ENCODE measurements at regions not wholly inside any gene's neighbourhood (a gene's known extent, or its start where the extent isn't known, plus 50 kb on each side); places are given as distances from the start of the nearest gene placed in this dataset.

DNA sequence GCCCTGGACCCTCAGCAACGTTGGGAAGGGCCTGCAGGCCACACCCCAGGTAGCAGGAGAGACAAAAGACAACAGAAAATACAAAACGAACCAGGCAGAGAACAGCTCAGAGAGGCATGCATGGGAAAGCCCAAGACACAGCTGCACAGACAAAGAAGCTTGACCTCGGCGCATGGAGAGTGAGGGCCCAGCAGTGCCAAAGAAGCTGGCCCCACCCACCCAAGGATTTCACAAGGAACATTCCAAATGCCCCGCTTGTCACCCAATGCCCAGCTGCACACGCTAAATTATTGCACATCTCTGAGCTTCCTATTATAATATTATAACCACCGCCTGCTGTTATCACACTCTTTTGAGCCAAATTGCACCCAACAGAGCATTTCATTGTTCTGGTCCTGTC, 147.7 kb upstream of the TBL1X start:
- no peak for DNase-seq (ENCODE audit: low spot score)

DNA sequence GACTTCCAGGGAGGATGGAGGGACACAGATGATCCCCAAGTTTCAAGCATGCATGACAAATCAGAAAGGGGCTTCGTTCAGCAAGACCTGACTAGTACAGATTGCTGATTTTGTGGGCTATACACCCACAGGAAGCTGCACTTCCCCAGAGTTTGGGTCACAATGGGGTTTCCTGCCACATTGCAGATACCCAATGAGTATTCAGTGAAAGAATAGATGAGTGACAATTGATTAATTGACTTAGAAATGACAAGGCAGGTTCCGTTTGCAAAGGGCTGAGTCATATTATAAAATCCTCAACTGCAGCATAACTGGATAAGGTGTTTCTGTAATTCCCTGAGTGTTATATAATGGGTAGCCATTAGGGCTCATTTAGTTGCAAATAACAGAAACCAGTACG, 146.6 kb upstream of the TBL1X start:
- DNase-seq (ENCODE audit: low spot score), result no peak

DNA sequence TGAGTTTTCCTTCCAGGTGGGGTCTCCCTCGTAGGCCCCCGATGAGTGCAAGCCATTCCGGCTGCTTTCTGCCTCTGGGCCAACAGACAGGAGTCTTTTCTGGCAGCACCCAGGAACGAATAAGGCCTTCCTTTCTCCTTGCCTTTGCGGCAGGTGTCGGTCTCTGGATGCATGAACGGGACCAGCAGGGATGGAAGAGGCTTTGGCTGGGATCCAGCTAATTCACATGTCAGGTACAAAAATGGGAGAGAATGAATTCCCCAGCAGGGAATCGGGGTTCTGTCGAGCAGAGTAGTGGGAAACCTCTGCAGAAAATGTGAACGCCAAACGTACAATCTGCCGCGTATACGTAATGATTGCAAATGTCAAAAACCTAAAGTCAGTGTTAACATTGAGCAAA, 146.1 kb upstream of the TBL1X start:
- DNase-seq (ENCODE audit: low spot score), result no peak

DNA sequence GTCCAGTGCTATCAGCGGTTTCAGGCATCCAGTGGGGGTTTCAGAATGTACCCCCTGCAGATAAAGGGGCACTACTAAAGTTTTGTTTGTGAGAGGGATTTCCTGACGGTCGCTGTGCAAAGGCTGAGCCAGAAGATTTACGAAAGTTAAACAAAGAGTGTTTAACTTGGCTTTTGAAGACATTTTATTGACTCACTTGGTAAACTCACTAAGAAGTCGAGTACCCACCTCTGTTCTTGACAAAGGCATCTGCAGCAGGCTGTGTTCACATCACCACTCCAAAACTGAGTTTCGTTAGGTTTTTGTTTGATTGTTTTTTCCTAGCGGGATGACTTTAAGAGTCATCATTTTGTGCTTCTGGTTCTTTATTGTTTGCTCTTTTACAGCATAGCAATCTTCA, 143.9 kb upstream of the TBL1X start:
- no peak for DNase-seq (ENCODE audit: low spot score)

DNA sequence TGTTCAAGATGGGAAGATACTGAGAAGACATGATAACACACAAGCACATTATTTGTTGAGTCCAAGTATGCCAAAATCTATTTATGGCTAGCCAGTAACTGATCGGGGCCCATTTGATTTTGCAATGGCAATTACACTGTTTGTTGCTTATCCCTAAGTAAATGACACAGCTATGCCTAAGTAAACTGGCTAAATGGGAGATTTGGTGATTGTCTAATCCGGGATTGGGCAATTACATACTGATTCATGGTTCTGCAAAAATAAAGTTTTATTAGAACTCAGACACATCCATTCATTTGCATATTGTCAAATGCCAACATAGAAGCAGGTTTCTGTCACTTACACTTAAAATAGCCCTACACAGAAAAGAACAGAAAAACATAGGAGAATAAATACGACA, 140.2 kb upstream of the TBL1X start:
- no peak for DNase-seq (ENCODE audit: low spot score)

DNA sequence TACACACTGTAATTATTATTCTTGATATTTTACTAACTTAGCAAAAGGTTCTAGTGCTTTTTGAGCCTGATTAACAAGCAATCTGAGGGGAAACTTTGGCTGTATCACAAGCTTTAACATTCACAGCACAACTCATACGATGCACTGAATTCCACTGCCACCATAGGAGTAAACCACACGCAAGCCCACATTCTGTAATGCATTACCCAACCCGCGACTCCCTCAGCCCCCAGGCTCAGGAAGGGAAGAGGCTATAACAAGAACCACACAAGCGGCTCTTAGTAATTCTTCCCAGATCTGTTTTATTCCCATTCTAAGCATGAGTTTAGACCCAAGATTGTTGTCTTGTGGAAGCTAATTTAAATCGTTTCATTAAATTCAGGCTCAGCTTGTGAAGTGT, 138.5 kb upstream of the TBL1X start:
- no peak for DNase-seq (ENCODE audit: low spot score)

DNA sequence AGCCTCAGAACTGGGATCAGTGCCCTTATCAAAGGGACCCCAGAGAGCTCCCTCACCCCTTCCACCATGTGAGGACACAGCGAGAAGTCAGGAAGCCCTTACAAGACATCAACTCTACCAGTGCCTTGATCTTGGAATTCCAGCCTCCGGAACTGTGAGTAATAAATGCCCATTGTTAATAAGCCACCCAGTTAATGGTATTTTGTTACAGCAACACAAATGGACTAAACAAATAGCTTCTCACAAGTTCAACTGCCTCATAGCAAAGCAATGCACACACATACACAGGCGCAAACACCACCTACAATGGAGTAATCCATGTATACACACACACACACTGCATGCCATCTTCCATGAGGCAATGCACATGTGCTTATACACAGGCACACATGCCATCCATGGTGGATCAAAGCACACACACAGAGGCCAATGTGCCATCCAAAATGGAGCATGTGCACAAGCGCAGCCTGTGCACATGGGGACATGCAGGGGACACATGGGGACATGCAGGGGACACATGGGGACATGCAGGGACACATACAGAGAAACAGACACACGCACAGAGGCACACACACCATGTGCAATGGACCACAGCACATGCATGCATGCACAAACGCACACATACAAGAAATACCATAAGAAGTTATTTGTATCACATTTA, 137.6 kb upstream of the TBL1X start:
- DNase-seq (ENCODE audit: low spot score), result no peak

DNA sequence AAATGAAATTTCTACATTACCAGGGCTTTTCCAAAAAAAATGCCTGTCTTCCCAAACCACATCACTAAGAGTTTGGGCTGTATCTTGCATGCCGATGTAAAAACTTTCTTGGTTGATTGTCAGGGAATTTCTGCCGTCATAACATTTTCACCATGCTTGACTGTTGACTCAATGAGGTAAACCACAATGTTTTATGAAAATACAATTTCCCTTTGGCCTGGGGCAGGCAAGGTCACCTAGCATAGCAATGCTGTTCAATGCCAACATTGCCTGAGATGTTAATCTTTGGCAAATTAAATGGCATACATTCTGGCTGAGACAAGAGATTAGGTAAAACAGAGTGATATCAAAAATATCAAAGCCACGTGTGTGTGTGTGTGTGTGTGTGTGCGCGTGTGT, 137.1 kb upstream of the TBL1X start:
- DNase-seq (ENCODE audit: low spot score), result no peak

DNA sequence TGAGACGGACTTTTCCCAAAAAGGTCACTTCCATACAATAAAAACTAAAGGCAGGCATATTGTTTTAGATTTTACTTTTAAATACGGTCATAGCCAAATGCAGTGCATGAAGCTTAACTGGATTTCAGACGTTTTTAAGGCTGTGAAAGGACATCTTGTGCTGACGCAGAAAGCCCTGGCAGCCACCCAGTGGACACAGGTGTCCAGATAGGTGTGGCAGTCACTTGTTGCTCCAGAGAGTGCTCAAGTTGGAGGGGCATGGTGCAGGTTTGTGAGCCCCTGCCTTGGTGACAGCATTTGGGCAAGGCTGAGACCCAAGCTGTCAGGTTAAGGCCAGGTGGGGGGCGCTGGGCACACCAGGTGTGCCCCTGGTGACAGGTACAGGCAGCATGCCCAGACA, 135.8 kb upstream of the TBL1X start:
- no peak for DNase-seq (ENCODE audit: low spot score)

DNA sequence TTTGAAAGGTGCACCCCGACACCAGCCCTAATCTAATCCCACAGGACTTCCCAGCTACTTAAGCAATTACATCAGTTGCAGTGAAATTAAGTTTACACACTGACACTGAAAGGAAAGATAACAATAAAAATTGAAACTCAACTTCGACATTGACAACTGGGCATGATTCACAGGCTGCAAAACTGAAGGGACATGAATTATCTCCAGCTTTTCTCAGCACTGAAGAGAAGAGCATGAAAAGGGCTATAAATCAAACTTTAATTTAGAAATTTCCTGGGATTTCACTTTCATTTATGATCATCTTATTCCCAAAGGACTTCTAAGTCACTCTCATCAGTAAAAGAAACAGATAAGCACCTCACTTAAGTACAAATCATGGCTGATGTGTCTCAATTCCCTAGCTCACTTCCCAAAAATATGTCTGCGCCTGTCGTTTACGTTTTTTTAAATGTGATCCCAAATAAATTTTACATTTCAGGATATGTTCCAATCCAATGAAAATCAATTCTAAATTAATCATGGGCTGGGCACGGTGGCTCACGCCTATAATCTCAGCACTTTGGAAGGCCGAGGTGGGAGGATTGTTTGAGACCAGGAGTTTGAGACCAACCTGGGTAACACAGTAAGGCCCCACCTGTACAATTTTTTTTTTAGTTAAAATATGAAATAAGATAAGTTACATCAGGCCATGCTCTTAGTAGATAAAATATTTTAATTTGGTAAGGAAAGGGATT, 134.4 kb upstream of the TBL1X start:
- DNase-seq (ENCODE audit: low spot score), result no peak

DNA sequence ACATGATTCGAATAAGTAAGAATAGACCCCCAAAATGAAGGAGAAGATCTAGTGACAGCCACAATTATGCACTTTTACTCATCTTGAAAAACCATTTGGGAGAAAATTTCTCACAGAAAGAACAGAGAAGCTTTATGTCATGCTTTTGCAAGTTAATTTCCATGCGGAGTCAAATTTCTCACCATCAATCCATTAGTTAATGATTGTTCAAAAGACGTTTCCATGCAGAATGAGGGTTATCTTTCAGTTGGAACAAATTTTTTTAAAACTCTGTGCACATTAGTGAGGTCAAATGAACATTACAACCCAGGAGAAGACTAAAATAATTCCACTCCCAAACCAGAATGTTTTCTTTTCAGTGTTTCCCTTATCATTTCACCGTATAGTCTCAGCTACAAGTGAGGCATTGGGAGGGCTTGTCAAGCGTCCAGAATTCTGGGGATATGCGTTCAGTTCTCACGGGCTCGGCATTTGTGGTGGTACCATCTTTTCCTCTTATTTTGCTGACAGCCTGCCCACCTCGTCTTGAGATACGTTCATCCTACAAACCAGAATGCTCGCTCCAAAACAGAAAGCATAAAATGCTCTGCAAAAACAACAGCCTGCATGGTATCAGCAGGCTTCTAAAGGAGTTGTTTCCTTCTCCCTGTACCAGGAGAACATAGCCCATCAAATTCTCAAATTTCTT, 130.8 kb upstream of the TBL1X start:
- no peak for DNase-seq (ENCODE audit: low spot score)

DNA sequence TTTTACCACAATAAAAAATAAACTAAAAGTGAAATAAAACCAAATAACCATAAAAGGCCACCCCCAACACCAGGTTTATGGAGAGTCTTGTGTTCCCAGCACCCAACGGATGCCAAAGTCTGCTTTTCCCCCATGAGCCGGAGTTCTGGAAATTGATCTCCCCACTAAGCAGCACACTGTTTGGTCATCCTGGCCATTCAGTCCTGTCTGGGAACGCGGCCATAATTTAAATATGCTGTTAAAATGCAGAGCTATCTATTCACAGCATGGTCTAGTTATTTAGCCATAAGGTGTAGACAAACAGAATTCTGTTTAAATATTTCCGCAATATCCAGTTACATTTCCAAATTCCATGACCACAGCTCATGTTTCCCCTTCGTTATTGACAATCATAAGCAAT, 129.6 kb upstream of the TBL1X start:
- DNase-seq (ENCODE audit: low spot score), result no peak

DNA sequence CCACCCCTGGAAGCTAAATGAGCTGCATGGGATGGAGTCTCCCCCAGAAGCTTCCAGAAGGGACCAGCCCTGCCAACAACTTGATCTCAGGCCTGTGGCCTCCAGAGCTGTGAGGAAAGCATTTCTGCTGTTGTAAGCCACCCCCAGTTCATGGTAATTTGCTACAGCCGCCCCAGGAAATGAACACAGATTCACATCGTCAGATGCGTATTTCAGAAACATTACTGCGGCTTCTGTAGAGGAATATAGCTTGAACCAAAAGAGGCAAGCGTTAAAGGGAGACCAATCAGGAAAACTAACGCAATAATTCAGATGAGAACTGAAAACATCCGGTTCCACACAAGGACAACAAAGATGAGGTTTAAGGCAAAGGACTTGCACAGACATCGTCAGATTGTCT, 128.4 kb upstream of the TBL1X start:
- DNase-seq (ENCODE audit: low spot score), result no peak

DNA sequence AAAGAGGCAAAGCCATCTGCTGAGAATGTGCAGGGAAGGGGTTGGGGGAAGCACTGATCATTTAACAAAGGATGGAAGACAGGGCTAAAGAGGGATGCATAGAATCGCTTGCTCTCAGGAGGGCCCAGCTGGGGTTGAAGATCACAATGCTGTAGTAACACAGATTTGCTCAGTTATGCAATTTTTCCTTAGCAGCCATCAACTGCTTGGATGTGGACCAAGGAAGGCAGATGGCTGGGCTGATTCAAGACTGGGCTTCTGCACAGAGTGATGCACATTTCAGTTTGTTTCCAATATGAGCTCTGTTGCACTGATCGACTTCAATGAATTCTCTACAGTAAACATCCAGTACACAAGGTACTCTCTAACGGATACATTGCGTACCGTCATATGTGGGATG, 127.8 kb upstream of the TBL1X start:
- DNase-seq (ENCODE audit: low spot score), result peak; percentile 57

DNA sequence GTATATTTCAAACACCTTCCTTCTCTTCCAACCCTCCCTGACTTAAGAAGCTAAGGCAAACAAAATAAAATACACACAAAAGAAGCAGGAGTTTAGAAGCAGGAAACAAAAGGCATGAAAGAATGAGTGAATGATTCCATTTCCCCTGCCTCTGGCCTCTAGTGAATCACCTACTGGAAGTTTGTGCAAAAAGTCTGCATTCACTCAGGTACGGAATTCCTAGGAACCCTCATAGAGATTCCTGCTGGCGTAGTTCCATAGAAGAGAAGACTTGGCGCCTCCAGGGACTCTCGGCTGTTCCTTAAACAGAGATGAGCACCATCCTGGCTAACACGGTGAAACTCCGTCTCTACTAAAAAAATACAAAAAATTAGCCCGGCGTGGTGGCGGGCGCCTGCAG, 125.9 kb upstream of the TBL1X start:
- no peak for DNase-seq (ENCODE audit: low spot score)

DNA sequence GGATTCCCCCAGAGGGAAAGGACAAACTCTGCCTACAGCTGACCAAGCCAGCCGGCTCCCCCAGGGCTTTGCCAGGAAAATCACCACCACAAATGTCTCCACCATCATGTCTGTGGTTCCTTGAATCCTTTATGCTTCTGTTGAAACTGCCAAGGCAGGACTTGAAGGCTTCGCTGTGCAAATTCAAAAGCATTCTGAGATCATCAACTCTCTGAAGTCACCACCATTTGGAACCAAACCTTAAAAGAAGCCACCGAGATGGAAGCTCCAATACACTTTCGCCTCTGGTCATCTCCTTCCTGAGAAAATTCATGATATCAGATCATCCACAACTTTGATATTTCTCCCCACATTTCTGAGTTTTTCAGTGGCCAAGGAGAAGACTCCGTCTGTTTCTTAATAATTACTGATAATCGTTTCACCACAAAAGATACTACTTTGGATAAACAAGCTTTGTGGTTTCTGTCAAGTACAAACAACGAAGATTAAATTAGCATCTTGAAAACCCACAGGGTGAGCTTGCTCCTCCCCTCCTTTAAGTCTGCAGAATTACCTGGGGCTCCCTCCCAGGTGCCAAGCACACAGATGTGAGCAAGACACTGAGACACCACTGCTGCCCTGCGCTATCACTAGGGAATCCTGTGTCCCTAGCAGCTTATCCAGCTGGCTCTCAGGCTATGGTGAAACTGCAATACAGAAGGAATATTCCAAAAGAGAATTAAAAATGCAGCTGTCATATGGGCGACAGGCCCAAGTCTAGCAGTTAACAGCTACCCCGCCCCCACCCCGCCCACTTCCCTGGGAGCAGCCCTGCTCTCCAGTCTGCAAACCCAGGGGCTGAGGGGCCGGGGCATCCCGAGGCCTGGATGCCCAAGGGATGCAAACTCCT, 125.0 kb upstream of the TBL1X start:
- DNase-seq (ENCODE audit: low spot score), result no peak

DNA sequence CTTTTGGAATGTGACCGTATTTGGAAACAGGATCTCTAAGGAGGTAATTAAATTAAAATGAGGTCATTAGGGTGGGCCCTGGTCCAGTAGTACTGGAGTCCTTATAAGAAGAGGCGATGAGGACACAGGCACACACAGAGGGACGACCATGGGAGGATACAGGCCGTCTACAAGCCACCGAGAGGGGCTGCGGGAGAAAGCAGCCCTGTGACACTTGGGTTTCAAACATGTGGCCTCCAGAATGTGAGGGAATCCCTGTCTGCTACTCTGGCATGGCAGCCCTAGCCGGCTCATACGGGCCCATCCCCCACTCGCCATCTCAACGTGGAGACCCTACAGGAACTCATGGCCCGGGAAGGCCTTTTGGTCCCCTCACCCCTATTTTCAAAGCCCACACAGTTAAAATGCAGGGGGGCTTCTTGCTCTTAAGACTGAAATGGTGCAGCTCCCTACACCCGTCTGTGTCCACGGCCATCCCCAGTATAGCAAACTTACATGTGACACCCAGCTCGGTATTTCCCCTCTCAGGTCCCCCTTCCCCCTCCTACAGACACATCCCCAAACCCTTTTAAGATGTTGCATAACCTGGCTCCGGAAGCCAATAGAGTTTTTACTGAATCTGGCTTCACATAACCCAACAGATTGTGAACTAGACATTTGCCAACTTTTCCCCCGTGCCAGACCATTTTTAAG, 124.1 kb upstream of the TBL1X start:
- peak; percentile 58 for DNase-seq (ENCODE audit: low spot score)

DNA sequence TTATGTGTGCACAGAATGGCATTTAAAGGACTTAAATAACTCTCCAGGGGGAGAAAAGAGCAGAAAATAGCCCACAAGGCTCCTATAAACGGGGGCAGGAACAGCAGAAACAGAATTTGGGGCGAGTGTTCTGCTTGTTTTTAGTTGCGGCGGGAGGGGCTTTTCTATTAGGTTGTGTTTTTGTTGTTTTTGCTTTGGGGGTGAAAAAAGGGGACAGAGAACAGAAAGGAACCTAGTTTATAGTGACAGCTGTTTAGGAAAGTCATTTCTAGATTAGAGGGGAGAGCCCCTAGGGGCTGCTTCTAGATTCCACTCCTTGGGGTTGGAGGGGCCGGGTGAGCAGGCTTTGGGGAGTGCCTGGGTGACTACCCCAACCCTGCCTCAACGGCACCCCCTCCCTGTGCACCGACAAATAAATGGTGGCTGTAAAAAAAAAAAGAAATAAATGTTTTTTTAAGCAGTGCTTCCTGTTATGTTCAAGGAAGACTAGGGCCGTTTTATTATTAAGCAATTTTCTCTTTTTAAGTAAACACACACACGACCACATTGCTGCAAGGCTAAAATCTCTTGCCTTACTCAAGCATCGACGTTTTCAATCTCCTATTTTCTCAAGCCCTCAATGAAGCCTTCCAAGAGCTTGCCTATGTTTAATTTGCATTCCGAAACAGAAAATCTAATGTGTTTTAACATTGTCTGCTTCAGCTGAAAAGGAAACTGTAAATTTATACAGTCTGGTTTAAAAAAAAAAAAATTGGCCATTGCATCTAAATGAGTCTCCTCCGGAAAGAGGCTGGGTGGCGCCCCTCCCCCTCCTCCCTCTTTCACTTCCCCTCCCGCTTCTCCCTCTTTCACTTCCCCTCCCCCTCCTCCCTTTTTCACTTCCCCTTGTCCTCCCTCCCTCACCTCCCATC, 123.3 kb upstream of the TBL1X start:
- DNase-seq (ENCODE audit: low spot score), result peak; percentile 59

DNA sequence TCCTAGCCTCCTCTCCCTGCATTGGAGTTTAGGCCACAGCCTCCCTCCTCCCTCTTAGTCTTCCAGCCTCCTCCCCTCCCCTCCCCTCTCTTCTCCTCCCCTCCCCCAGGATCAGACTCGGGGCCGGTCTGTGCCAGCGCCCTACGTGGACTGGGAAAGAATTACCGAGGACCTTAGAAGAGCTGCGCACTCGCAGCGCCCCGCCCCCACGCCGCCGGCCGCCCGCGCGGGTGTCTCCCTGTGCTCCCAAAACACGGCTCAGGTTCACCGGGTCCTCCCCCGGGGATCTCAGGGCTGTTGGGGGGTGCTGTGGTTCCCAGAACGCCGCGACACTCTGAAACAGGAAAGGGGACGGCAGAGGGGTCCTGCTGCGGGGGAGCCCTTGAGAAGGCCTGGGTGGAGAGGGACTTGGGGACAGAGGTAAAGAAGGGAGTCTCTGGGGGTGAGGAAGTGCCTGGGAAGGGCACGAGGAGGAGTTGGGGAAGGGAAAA, 122.3 kb upstream of the TBL1X start:
- peak; percentile 74 for DNase-seq (ENCODE audit: low spot score)

DNA sequence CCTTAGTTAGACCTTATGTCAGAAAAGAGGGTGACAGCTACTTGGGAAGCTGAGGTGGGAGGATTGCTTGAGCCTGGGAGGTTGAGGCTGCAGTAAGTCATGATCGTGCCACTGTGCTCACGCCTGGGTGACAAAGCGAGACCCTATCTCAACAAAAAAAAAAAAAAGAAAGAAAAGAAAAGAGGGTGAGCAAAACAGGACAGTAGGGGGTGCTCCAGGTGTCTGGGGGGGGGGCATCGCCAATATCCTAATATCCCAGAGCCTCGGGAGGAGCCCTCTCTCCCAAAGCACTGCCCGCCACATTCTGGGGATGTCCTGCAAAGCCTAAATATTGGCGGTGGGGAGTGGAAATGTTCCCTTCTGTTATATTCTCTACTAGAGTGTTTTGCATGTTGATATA, 120.9 kb upstream of the TBL1X start:
- no peak for DNase-seq (ENCODE audit: low spot score)

DNA sequence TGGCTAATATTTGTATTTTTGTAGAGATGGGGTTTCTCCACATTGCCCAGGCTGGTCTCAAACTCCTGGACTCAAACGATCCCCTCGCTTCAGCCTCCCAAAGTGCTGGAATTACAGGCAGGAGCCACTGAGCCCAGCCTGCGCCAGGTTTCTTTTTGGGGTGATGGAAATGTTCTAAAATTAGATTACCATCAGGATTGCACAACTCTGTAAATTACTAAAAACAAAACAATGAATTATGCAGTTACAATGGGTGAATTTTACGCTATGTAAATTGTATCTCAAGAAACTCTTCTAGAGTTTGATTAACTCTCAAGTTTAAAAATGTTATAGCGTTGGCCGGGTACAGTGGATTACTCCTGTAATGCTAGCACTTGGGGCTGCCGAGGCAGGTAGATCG, 118.9 kb upstream of the TBL1X start:
- no peak for DNase-seq (ENCODE audit: low spot score)

All from pons (tissue), 1 donor.